ENCODE measurements at regions not wholly inside any gene's neighbourhood (a gene's known extent, or its start where the extent isn't known, plus 50 kb on each side); places are given as distances from the start of the nearest gene placed in this dataset.

GRCh38 chr6:10140136-10140535, 274.7 kb downstream of the TFAP2A start:
- TF ChIP-seq, protein P1, sequence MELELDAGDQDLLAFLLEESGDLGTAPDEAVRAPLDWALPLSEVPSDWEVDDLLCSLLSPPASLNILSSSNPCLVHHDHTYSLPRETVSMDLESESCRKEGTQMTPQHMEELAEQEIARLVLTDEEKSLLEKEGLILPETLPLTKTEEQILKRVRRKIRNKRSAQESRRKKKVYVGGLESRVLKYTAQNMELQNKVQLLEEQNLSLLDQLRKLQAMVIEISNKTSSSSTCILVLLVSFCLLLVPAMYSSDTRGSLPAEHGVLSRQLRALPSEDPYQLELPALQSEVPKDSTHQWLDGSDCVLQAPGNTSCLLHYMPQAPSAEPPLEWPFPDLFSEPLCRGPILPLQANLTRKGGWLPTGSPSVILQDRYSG (CRISPR knock-in tag; IDR thresholded peaks at IDR 0.05), result no peak
- TF ChIP-seq FOSL1 (CRISPR knock-in tag; IDR thresholded peaks at IDR 0.05; ENCODE audit: borderline replicate concordance) (no peak), GABPA (IDR thresholded peaks at IDR 0.05; ENCODE audit: low read depth, low read length) (no peak), GABPA (CRISPR knock-in tag; IDR thresholded peaks at IDR 0.05; ENCODE audit: low read depth) (no peak), ARID2 (CRISPR knock-in tag; IDR thresholded peaks at IDR 0.05; ENCODE audit: borderline replicate concordance) (no peak), ZNF335 (CRISPR knock-in tag; IDR thresholded peaks at IDR 0.05) (no peak), CTCF (CRISPR knock-in tag; IDR thresholded peaks at IDR 0.05) (no peak), EEA1 (CRISPR knock-in tag; IDR thresholded peaks at IDR 0.05; ENCODE audit: borderline replicate concordance) (no peak), USF2 (IDR thresholded peaks at IDR 0.05; ENCODE audit: low read depth, low read length) (no peak), USF2 (CRISPR knock-in tag; IDR thresholded peaks at IDR 0.05; ENCODE audit: borderline replicate concordance) (no peak), MBNL3 (CRISPR knock-in tag; conservative IDR thresholded peaks at IDR 0.05) (no peak), JUND (CRISPR knock-in tag; IDR thresholded peaks at IDR 0.05) (no peak), ZNF431 (CRISPR knock-in tag; IDR thresholded peaks at IDR 0.05; ENCODE audit: borderline replicate concordance, low read depth) (no peak), ATF6 (CRISPR knock-in tag; conservative IDR thresholded peaks at IDR 0.05) (no peak)
- TF ChIP-seq, protein P2, sequence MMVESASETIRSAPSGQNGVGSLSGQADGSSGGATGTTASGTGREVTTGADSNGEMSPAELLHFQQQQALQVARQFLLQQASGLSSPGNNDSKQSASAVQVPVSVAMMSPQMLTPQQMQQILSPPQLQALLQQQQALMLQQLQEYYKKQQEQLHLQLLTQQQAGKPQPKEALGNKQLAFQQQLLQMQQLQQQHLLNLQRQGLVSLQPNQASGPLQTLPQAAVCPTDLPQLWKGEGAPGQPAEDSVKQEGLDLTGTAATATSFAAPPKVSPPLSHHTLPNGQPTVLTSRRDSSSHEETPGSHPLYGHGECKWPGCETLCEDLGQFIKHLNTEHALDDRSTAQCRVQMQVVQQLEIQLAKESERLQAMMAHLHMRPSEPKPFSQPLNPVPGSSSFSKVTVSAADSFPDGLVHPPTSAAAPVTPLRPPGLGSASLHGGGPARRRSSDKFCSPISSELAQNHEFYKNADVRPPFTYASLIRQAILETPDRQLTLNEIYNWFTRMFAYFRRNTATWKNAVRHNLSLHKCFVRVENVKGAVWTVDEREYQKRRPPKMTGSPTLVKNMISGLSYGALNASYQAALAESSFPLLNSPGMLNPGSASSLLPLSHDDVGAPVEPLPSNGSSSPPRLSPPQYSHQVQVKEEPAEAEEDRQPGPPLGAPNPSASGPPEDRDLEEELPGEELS (CRISPR knock-in tag; IDR thresholded peaks at IDR 0.05), result no peak
- TF ChIP-seq, protein P3, sequence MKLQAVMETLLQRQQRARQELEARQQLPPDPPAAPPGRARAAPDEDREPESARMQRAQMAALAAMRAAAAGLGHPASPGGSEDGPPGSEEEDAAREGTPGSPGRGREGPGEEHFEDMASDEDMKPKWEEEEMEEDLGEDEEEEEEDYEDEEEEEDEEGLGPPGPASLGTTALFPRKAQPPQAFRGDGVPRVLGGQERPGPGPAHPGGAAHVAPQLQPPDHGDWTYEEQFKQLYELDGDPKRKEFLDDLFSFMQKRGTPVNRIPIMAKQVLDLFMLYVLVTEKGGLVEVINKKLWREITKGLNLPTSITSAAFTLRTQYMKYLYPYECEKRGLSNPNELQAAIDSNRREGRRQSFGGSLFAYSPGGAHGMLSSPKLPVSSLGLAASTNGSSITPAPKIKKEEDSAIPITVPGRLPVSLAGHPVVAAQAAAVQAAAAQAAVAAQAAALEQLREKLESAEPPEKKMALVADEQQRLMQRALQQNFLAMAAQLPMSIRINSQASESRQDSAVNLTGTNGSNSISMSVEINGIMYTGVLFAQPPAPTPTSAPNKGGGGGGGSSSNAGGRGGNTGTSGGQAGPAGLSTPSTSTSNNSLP (IDR thresholded peaks at IDR 0.05; ENCODE audit: low read depth, low read length), result no peak

Measured in HepG2 (cell line).